Hepatocyte (in vitro differentiated cells): ENCODE measurements at regions not wholly inside any gene's neighbourhood (a gene's known extent, or its start where the extent isn't known, plus 50 kb on each side); places are given as distances from the start of the nearest gene placed in this dataset.

Experiments used
- CTCF ChIP-seq: fragments of 200-600 bp; sonication (generic); IDR thresholded peaks from 2 replicates; pipeline ENCODE4 v1.5.1; 2016; ENCODE audit warnings: antibody characterized with exemption, mild to moderate bottlenecking; ENCODE audit not compliant: poor library complexity
- EZH2 ChIP-seq: fragments of 200-600 bp; sonication (generic); IDR thresholded peaks from 2 replicates; pipeline ENCODE4 v1.6.1; 2016; ENCODE audit warnings: antibody characterized with exemption, mild to moderate bottlenecking, borderline replicate concordance
- EZH2phosphoT487 ChIP-seq: fragments of 200-600 bp; sonication (generic); IDR thresholded peaks from one replicate; pipeline ENCODE4 v1.6.1; 2018; ENCODE audit warnings: antibody characterized with exemption, mild to moderate bottlenecking, low read depth, moderate library complexity; ENCODE audit not compliant: unreplicated experiment, severe bottlenecking

- TF ChIP-seq EZH2: no peak
- TF ChIP-seq CTCF: no peak
- TF ChIP-seq EZH2phosphoT487: no peak
Observed at GRCh38 chr18:60861575-60861974, 471.7 kb upstream of the CDH20 start.
